GM12878 (cell line): ENCODE measurements at regions not wholly inside any gene's neighbourhood (a gene's known extent, or its start where the extent isn't known, plus 50 kb on each side); places are given as distances from the start of the nearest gene placed in this dataset.

ENCODE experiments used
- ATAC-seq: fragments of 200-7000 bp; cut with Tn5 transposase; 3 replicates; pipeline ENCODE4 v1.9.1; 2020; ENCODE audit warnings: mild to moderate bottlenecking, moderate library complexity
- BruUV-seq: library from RNA; stranded (reverse); fragments of 400-500 nt; replicated peaks from 2 replicates; lab custom pipeline; 2021; lab: Mats Ljungman, UMichigan
- CTCF ChIA-PET: fragments of 300-600 bp; sonication (Branson Sonifier 250); formaldehyde crosslinking; extraction: SDS; loops from one replicate; lab custom pipeline; 2021; ENCODE audit warnings: inconsistent platforms; lab: Yijun Ruan, JAX
- POLR2A ChIA-PET: fragments of 350-600 bp; formaldehyde crosslinking; extraction: SDS; loops from one replicate; lab custom pipeline; 2021; ENCODE audit warnings: inconsistent platforms; lab: Charles Lee
- RAD21 ChIA-PET: fragments of 300-600 bp; sonication (Branson Sonifier 250); formaldehyde crosslinking; loops from one replicate; lab custom pipeline; 2023; ENCODE audit warnings: antibody characterized with exemption; ENCODE audit not compliant: unreplicated experiment; lab: Charles Lee
- SMC1A ChIA-PET: fragments of 300-600 bp; sonication (Branson Sonifier 250); formaldehyde crosslinking; loops from one replicate; lab custom pipeline; 2023; ENCODE audit not compliant: unreplicated experiment, uncharacterized antibody; lab: Charles Lee
- DNase-seq: peaks from one replicate; pipeline ENCODE4 v3.0.0-alpha.2; 2011; ENCODE audit warnings: low read depth, low spot score
- FAIRE-seq: peaks from 3 replicates; lab custom pipeline; 2011; peaks lifted over from hg19 to GRCh38; lab: Jason Lieb, UNC
- H2AFZ ChIP-seq: 2 replicates; pipeline ENCODE4 v1.6.0; 2011; ENCODE audit warnings: low read depth, low read length, control low read depth; ENCODE audit not compliant: control insufficient read depth
- H3K27ac ChIP-seq: 2 replicates; pipeline ENCODE4 v1.5.1; 2011; ENCODE audit warnings: control low read depth; ENCODE audit not compliant: control insufficient read depth, insufficient read depth
- H3K27me3 ChIP-seq, 2 experiments: replicated peaks in 1 of 2; 2 replicates each; pipeline versions ENCODE4 v1.6.0 to v1.6.1; 2011; ENCODE audit warnings: low read length in 1 of 2; ENCODE audit not compliant: control insufficient read depth in 2 of 2, insufficient read depth in 2 of 2
- H3K36me3 ChIP-seq, 2 experiments: 2 replicates each; pipeline ENCODE4 v1.5.1; 2011; ENCODE audit warnings: low read length in 1 of 2; ENCODE audit not compliant: control insufficient read depth in 2 of 2, insufficient read depth in 2 of 2
- H3K4me1 ChIP-seq: 2 replicates; pipeline ENCODE4 v1.6.1; 2011; ENCODE audit warnings: mild to moderate bottlenecking, low read length, moderate library complexity, mixed read lengths; ENCODE audit not compliant: control insufficient read depth, insufficient read depth
- H3K4me2 ChIP-seq: 2 replicates; pipeline ENCODE4 v1.6.0; 2011; ENCODE audit warnings: control low read depth; ENCODE audit not compliant: control insufficient read depth, insufficient read depth
- H3K4me3 ChIP-seq: fragments of 200-600 bp; sonication (generic); 2 replicates; pipeline ENCODE4 v1.5.1; 2016
- H3K79me2 ChIP-seq: 2 replicates; pipeline ENCODE4 v1.6.0; 2011; ENCODE audit warnings: low read length; ENCODE audit not compliant: control insufficient read depth, insufficient read depth
- H3K9ac ChIP-seq: 2 replicates; pipeline ENCODE4 v1.8.0; 2011; ENCODE audit warnings: low read length, control low read depth, mixed read lengths; ENCODE audit not compliant: control insufficient read depth, insufficient read depth
- H3K9me3 ChIP-seq: replicated peaks from 3 replicates; pipeline ENCODE4 v1.5.1; 2011; ENCODE audit warnings: mild to moderate bottlenecking, low read length; ENCODE audit not compliant: control insufficient read depth, insufficient read depth
- H4K20me1 ChIP-seq: 2 replicates; pipeline ENCODE4 v1.6.0; 2011; ENCODE audit not compliant: control insufficient read depth, insufficient read depth
- ATF7 ChIP-seq: fragments of 450-650 bp; IDR thresholded peaks from 2 replicates; pipeline ENCODE4 v1.6.1; 2016; ENCODE audit warnings: low read depth, mild to moderate bottlenecking
- CBX5 ChIP-seq: sonication (generic); IDR thresholded peaks from 2 replicates; pipeline ENCODE4 v1.6.1; 2016; ENCODE audit warnings: low read depth, moderate library complexity, mild to moderate bottlenecking, inconsistent platforms
- GATAD2B ChIP-seq: fragments of 450-650 bp; conservative IDR thresholded peaks from 2 replicates; pipeline ENCODE4 v1.6.1; 2017; ENCODE audit warnings: low read depth, mild to moderate bottlenecking, moderate library complexity
- HCFC1 ChIP-seq: fragments of 150-350 bp; IDR thresholded peaks from 2 replicates; pipeline ENCODE4 v1.6.1; 2014; ENCODE audit warnings: low read length
- RELA ChIP-seq: fragments of 450-650 bp; IDR thresholded peaks from 2 replicates; pipeline ENCODE4 v1.8.0; 2014; ENCODE audit warnings: borderline replicate concordance; ENCODE audit not compliant: partially characterized antibody
- SMAD5 ChIP-seq: IDR thresholded peaks from 2 replicates; pipeline ENCODE4 v1.6.1; 2016; ENCODE audit warnings: antibody characterized with exemption, low read depth
- SUZ12 ChIP-seq: fragments of 200-600 bp; sonication (generic); IDR thresholded peaks from one replicate; pipeline ENCODE4 v1.6.1; 2018; ENCODE audit warnings: antibody characterized with exemption, mild to moderate bottlenecking; ENCODE audit not compliant: unreplicated experiment
- ZBED1 ChIP-seq: IDR thresholded peaks from 2 replicates; pipeline ENCODE4 v1.6.1; 2016; ENCODE audit warnings: borderline replicate concordance
- ZNF207 ChIP-seq: fragments of 450-650 bp; IDR thresholded peaks from 2 replicates; pipeline ENCODE4 v1.6.1; 2014; ENCODE audit warnings: antibody characterized with exemption, mild to moderate bottlenecking, borderline replicate concordance
- ZNF274 ChIP-seq: IDR thresholded peaks from one replicate; pipeline ENCODE4 v1.8.0; 2011; ENCODE audit not compliant: insufficient read length, insufficient read depth
- WGBS: methylation state at CpG from one replicate; pipeline ENCODE4 v1.1.6; 2016; ENCODE audit warnings: low lambda C conversion rate; ENCODE audit not compliant: insufficient replicate concordance, insufficient coverage; ENCODE audit errors: missing lambda C conversion rate; 5-methylcytosine and 5-hydroxymethylcytosine counted together
- in situ Hi-C: fragments of 300-500 bp; cut with MboI; formaldehyde crosslinking; loops from 9 replicates; pipeline ENCODE4 v1.14.3; 2018; ENCODE audit warnings: mixed read lengths
- intact Hi-C: fragments of 100-400 bp; cut with micrococcal nuclease; formaldehyde crosslinking; loops from one replicate; pipeline ENCODE4 v1.14.2; 2022; ENCODE audit not compliant: unreplicated experiment
- TF ChIP-seq, protein P1 (sequence below): IDR thresholded peaks from 2 replicates; pipeline ENCODE4 v1.6.1; 2011; ENCODE audit warnings: borderline replicate concordance, low read depth, mild to moderate bottlenecking, moderate library complexity, mixed read lengths, low read length; ENCODE audit not compliant: insufficient read depth; ENCODE audit errors: extremely low read length
- TF ChIP-seq, protein P2 (sequence below): IDR thresholded peaks from 2 replicates; pipeline ENCODE4 v1.6.1; 2012; ENCODE audit warnings: low read depth, low read length, improper control_type of control experiment
- TF ChIP-seq, protein P3 (sequence below): IDR thresholded peaks from 2 replicates; pipeline ENCODE4 v1.6.1; 2011; ENCODE audit warnings: mild to moderate bottlenecking, low read depth, low read length, moderate library complexity; ENCODE audit not compliant: insufficient replicate concordance
- TF ChIP-seq, protein P4 (sequence below): fragments of 450-650 bp; IDR thresholded peaks from 2 replicates; pipeline ENCODE4 v1.6.1; 2017; ENCODE audit warnings: mild to moderate bottlenecking, low read depth, inconsistent platforms; ENCODE audit not compliant: poor library complexity, severe bottlenecking

DNA sequence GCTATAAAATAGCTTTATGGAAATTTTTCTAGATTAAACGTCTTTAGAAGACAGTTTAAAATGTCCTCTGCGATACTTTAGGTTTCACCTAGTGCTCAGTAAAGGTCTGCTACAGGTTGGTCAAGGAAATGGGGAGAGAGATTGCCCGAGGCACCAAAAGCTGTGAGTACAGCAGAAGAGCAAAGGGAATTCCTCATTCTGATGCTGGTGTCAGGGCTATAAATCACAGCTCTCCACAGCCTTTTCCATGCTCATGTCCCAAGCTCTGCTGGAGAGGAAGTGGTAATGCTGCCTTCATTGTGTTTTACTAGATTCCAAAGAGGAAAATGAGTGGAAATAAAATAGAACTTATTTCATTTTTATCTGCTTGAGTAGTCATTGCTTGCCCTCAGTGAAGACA lies 2060.4 kb downstream of the ARAP2 start:
- 5% methylated on average over 3 of the region's 3 CpGs for WGBS
- H2AFZ ChIP-seq: no peak overlapping the region
- SMC1A ChIA-PET: no interaction called here

DNA sequence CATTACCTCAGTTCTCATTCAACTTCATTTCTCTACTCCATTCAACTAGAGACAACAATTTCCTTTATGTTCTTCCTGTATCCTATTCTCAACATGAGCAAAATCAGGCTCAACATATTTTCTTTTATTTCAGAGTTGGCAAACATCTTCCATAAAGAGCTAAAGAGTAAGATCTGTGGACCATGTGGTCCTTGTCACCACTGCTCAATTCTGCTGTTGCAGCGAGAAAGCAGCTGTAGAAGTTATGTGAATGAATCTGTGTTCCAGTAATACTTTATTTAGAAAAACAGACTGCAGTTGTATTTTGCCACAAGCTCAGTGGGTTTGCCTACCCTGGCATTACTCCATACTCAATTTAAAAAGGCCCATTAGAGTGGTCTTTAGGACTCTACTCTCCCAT lies 2057.3 kb downstream of the ARAP2 start:
- intact Hi-C loops (no loop called here), in situ Hi-C loops (no loop called here)
- ChIA-PET RAD21 (no interaction called here), POLR2A (no interaction called here), SMC1A (no interaction called here), CTCF (no interaction called here)
- Histone ChIP-seq H3K36me3 (no peaks in the 10 kb centered on the region), H3K79me2 (no peaks in the 10 kb centered on the region), H3K27ac (no peak overlapping the region), H3K4me1 (no peaks in the 10 kb centered on the region), H3K9ac (no peak overlapping the region), H3K4me3 (no peak overlapping the region), H3K9me3 (no peaks in the 10 kb centered on the region), H4K20me1 (no peaks in the 10 kb centered on the region), H3K4me2 (no peak overlapping the region), H3K27me3 (no peaks in the 10 kb centered on the region), H2AFZ (no peak overlapping the region)
- no peak for ATAC-seq
- DNase-seq: no peak
- BruUV-seq: no TSS peak
- no peak for FAIRE-seq
- 26% methylated on average over 1 of the region's 1 CpG for WGBS
- TF ChIP-seq, protein P1, sequence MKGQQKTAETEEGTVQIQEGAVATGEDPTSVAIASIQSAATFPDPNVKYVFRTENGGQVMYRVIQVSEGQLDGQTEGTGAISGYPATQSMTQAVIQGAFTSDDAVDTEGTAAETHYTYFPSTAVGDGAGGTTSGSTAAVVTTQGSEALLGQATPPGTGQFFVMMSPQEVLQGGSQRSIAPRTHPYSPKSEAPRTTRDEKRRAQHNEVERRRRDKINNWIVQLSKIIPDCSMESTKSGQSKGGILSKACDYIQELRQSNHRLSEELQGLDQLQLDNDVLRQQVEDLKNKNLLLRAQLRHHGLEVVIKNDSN: no peak
- TF ChIP-seq, protein P2, sequence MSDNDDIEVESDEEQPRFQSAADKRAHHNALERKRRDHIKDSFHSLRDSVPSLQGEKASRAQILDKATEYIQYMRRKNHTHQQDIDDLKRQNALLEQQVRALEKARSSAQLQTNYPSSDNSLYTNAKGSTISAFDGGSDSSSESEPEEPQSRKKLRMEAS: no peak
- no peak for TF ChIP-seq HCFC1
- no peak for TF ChIP-seq ZNF207
- TF ChIP-seq CBX5: no peak
- TF ChIP-seq ATF7: no peak
- no peak for TF ChIP-seq RELA
- no peak for TF ChIP-seq SUZ12
- TF ChIP-seq, protein P3, sequence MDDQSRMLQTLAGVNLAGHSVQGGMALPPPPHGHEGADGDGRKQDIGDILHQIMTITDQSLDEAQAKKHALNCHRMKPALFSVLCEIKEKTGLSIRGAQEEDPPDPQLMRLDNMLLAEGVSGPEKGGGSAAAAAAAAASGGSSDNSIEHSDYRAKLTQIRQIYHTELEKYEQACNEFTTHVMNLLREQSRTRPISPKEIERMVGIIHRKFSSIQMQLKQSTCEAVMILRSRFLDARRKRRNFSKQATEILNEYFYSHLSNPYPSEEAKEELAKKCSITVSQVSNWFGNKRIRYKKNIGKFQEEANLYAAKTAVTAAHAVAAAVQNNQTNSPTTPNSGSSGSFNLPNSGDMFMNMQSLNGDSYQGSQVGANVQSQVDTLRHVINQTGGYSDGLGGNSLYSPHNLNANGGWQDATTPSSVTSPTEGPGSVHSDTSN: no peak
- TF ChIP-seq ZNF274: no peak
- no peak for TF ChIP-seq SMAD5

More for the DNA sequence above, 2060.4 kb downstream of the ARAP2 start:
- no peak for ATAC-seq
- Histone ChIP-seq H3K4me2 (no peak overlapping the region), H3K36me3 (no peaks in the 10 kb centered on the region), H3K9me3 (no peaks in the 10 kb centered on the region), H3K27me3 (no peaks in the 10 kb centered on the region), H3K4me3 (no peak overlapping the region), H4K20me1 (no peaks in the 10 kb centered on the region), H3K4me1 (no peaks in the 10 kb centered on the region), H3K27ac (no peak overlapping the region), H3K79me2 (no peaks in the 10 kb centered on the region), H3K9ac (no peak overlapping the region)
- DNase-seq: no peak
- no TSS peak for BruUV-seq
- POLR2A ChIA-PET: no interaction called here
- RAD21 ChIA-PET: no interaction called here
- no peak for FAIRE-seq
- in situ Hi-C loops (no loop called here), intact Hi-C loops (no loop called here)
- TF ChIP-seq GATAD2B (no peak), ZBED1 (no peak)
- TF ChIP-seq, protein P4, sequence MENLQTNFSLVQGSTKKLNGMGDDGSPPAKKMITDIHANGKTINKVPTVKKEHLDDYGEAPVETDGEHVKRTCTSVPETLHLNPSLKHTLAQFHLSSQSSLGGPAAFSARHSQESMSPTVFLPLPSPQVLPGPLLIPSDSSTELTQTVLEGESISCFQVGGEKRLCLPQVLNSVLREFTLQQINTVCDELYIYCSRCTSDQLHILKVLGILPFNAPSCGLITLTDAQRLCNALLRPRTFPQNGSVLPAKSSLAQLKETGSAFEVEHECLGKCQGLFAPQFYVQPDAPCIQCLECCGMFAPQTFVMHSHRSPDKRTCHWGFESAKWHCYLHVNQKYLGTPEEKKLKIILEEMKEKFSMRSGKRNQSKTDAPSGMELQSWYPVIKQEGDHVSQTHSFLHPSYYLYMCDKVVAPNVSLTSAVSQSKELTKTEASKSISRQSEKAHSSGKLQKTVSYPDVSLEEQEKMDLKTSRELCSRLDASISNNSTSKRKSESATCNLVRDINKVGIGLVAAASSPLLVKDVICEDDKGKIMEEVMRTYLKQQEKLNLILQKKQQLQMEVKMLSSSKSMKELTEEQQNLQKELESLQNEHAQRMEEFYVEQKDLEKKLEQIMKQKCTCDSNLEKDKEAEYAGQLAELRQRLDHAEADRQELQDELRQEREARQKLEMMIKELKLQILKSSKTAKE: no peak
- CTCF ChIA-PET: no interaction called here
